Prostate gland (tissue), 2 donors: ENCODE measurements at regions not wholly inside any gene's neighbourhood (a gene's known extent, or its start where the extent isn't known, plus 50 kb on each side); places are given as distances from the start of the nearest gene placed in this dataset.

Experiments used
- POLR2A ChIP-seq: fragments of 450-650 bp; IDR thresholded peaks from one replicate; pipeline ENCODE4 v1.6.1; 2016; ENCODE audit warnings: antibody characterized with exemption, mild to moderate bottlenecking
- POLR2AphosphoS5 ChIP-seq: sonication (generic); formaldehyde crosslinking; IDR thresholded peaks from one replicate; pipeline ENCODE4 v1.6.1; 2017; ENCODE audit warnings: antibody characterized with exemption
- TF ChIP-seq, protein P1 (sequence below), 4 experiments: fragments of 200-600 bp in 2 of 4; fragments of 450-650 bp in 2 of 4; sonication (generic) in 2 of 4; IDR thresholded peaks; 1 replicate in 3 of 4; 2 replicates in 1 of 4; pipeline ENCODE4 v1.5.1; 2016 to 2019; ENCODE audit warnings: antibody characterized with exemption in 4 of 4, mild to moderate bottlenecking in 2 of 4, moderate library complexity in 2 of 4

DNA sequence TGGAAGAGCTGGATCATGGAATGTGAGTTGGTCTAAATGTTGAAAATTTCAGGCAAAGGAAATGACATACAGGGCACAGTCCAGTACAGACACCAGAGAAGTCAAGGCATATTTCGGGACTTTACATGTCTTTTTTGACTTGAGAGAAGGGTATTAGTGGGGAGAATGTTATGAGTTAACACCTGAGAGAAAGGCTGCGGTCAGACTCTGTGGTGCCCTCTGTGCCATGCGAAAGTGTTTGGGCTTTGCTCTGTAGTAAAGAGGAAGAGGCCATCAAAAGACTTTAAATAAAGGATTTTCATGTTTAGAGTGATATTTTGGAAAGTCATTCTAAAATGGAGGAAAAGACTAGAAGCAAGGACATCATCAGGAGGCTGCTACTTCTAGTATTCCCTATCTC, 607.4 kb downstream of the CCSER2 start:
- TF ChIP-seq POLR2A (no peak), POLR2AphosphoS5 (no peak)
- TF ChIP-seq, protein P1, sequence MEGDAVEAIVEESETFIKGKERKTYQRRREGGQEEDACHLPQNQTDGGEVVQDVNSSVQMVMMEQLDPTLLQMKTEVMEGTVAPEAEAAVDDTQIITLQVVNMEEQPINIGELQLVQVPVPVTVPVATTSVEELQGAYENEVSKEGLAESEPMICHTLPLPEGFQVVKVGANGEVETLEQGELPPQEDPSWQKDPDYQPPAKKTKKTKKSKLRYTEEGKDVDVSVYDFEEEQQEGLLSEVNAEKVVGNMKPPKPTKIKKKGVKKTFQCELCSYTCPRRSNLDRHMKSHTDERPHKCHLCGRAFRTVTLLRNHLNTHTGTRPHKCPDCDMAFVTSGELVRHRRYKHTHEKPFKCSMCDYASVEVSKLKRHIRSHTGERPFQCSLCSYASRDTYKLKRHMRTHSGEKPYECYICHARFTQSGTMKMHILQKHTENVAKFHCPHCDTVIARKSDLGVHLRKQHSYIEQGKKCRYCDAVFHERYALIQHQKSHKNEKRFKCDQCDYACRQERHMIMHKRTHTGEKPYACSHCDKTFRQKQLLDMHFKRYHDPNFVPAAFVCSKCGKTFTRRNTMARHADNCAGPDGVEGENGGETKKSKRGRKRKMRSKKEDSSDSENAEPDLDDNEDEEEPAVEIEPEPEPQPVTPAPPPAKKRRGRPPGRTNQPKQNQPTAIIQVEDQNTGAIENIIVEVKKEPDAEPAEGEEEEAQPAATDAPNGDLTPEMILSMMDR (IDR thresholded peaks at IDR 0.05), result no peak
